ENCODE measurements at regions not wholly inside any gene's neighbourhood (a gene's known extent, or its start where the extent isn't known, plus 50 kb on each side); places are given as distances from the start of the nearest gene placed in this dataset.

- no peak for TF ChIP-seq CTCF (IDR thresholded peaks at IDR 0.05)
- TF ChIP-seq POLR2A (IDR thresholded peaks at IDR 0.05) = no peak
These were observed 135.4 kb downstream of the CXCL12 start for GRCh38 chr10:44249490-44249889.
